ENCODE measurements at regions not wholly inside any gene's neighbourhood (a gene's known extent, or its start where the extent isn't known, plus 50 kb on each side); places are given as distances from the start of the nearest gene placed in this dataset.

GRCh38 chr3:167899093-167899492, 163.6 kb downstream of the SERPINI1 start:
- H3K27ac ChIP-seq (ENCODE audit: low read length) = no peak overlapping the region
- H3K27ac Mint-ChIP-seq = no peak overlapping the region
- peaks cover 0 to 3% of the 10 kb centered on the region in 2 experiments for H3K27me3 ChIP-seq (replicated peaks in 1 of 2; ENCODE audit: control insufficient read depth in 2 of 2, extremely low read depth in 1 of 2, insufficient read depth in 2 of 2, low read length in 1 of 2)
- no peaks in the 10 kb centered on the region for H3K36me3 Mint-ChIP-seq
- H3K4me3 Mint-ChIP-seq = no peak overlapping the region
- no peaks in the 10 kb centered on the region for H3K36me3 ChIP-seq (ENCODE audit: control insufficient read depth in 2 of 2, extremely low read depth in 1 of 2, insufficient read depth in 1 of 2, low read length in 1 of 2)
- CTCF ChIA-PET = no interaction called here
- no peak for DNase-seq
- POLR2A ChIA-PET = no interaction called here
- peaks cover 0 to 4% of the 10 kb centered on the region in 2 donors for H3K27me3 Mint-ChIP-seq
- no peaks in the 10 kb centered on the region for H3K4me1 Mint-ChIP-seq
- no peaks in the 10 kb centered on the region for H3K9me3 ChIP-seq
- no peak overlapping the region for H3K4me3 ChIP-seq (ENCODE audit: control insufficient read depth in 1 of 2, extremely low read depth in 1 of 2, low read length in 1 of 2)
- H3K9me3 Mint-ChIP-seq = no peaks in the 10 kb centered on the region
- ATAC-seq (replicated peaks in 1 of 4) = no peak
- 80% methylated on average over 1 of the region's 3 CpGs for whole genome bisulfite sequencing (ENCODE audit: insufficient coverage)
- H3K4me1 ChIP-seq (ENCODE audit: control insufficient read depth in 1 of 2, extremely low read depth in 1 of 2, insufficient read depth in 2 of 2, low read length in 2 of 2) = no peaks in the 10 kb centered on the region

GRCh38 chr3:167898091-167898490, 162.6 kb downstream of the SERPINI1 start:
- Histone ChIP-seq H3K9me3 (no peaks in the 10 kb centered on the region), H3K27me3 (replicated peaks in 1 of 2; ENCODE audit: control insufficient read depth in 2 of 2, extremely low read depth in 1 of 2, insufficient read depth in 2 of 2, low read length in 1 of 2) (peaks cover 0 to 3% of the 10 kb centered on the region in 2 experiments), H3K4me1 (ENCODE audit: control insufficient read depth in 1 of 2, extremely low read depth in 1 of 2, insufficient read depth in 2 of 2, low read length in 2 of 2) (no peaks in the 10 kb centered on the region), H3K27ac (ENCODE audit: low read length) (no peak overlapping the region), H3K4me3 (ENCODE audit: control insufficient read depth in 1 of 2, extremely low read depth in 1 of 2, low read length in 1 of 2) (no peak overlapping the region), H3K36me3 (ENCODE audit: control insufficient read depth in 2 of 2, extremely low read depth in 1 of 2, insufficient read depth in 1 of 2, low read length in 1 of 2) (no peaks in the 10 kb centered on the region)
- ChIA-PET CTCF (no interaction called here), POLR2A (no interaction called here)
- Mint-ChIP-seq H3K4me3 (no peak overlapping the region), H3K27me3 (no peaks in the 10 kb centered on the region), H3K36me3 (no peaks in the 10 kb centered on the region), H3K4me1 (no peaks in the 10 kb centered on the region), H3K9me3 (no peaks in the 10 kb centered on the region), H3K27ac (no peak overlapping the region)
- ATAC-seq (replicated peaks in 1 of 4) (no peak), DNase-seq (no peak)

DNA sequence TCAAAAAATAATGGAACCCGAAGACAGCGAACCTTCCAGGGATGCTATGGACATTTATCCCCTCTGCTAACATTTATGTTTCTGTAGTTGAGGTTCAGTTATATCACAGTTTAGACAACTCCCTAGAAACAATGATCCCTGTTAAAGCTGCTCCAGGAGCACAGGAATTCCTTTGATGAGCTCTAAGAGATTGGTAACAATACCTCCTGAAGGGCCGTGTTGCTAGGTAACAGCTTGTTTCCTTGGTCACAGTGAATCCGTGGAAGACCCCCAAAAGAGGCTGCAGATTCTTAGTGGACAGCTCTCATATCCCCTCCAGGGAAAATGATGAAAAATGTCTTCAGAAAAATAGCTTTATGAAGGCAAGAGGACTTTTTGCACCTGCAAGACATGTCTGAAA, 160.2 kb downstream of the SERPINI1 start:
- CTCF ChIA-PET = interaction anchor here in 1 of 2 donors (0.6 kb wide), 1 partner anchor 224 kb away, joined by 4 read pairs; no protein-coding TSS in a partner anchor
- H3K27ac Mint-ChIP-seq = no peak overlapping the region
- H3K4me3 Mint-ChIP-seq = no peak overlapping the region
- WGBS (ENCODE audit: insufficient coverage) = no CpG with 5 or more reads among the region's 4 CpGs
- ATAC-seq (replicated peaks in 1 of 4) (no peak), DNase-seq (no peak)
- Histone ChIP-seq H3K36me3 (ENCODE audit: control insufficient read depth in 2 of 2, extremely low read depth in 1 of 2, insufficient read depth in 1 of 2, low read length in 1 of 2) (no peaks in the 10 kb centered on the region), H3K27ac (ENCODE audit: low read length) (no peak overlapping the region), H3K9me3 (no peaks in the 10 kb centered on the region), H3K4me3 (ENCODE audit: control insufficient read depth in 1 of 2, extremely low read depth in 1 of 2, low read length in 1 of 2) (no peak overlapping the region), H3K27me3 (replicated peaks in 1 of 2; ENCODE audit: control insufficient read depth in 2 of 2, extremely low read depth in 1 of 2, insufficient read depth in 2 of 2, low read length in 1 of 2) (no peaks in the 10 kb centered on the region), H3K4me1 (ENCODE audit: control insufficient read depth in 1 of 2, extremely low read depth in 1 of 2, insufficient read depth in 2 of 2, low read length in 2 of 2) (no peaks in the 10 kb centered on the region)
- POLR2A ChIA-PET = no interaction called here
- peaks cover 0 to 4% of the 10 kb centered on the region in 2 donors for H3K27me3 Mint-ChIP-seq
- H3K4me1 Mint-ChIP-seq = no peaks in the 10 kb centered on the region
- H3K9me3 Mint-ChIP-seq = no peaks in the 10 kb centered on the region
- no peaks in the 10 kb centered on the region for H3K36me3 Mint-ChIP-seq

DNA sequence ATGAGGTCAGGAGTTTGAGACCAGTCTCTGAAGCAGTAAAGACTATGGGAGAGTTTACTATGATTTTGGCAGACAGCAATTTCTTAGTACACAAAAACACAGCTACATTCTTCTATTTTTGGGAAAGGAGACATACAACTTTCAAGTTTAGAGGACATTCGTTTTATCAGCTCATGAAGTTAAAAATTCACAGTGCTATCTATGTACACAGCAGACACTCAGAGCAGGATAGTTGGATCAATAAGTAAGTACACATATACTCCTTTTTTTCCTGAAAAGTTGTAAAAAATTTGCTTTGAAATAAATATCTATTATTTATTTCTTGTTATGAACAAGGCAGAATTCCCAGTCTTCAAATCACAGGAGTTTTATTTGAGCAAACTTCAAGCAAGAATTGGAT, 159.7 kb downstream of the SERPINI1 start:
- Histone ChIP-seq H3K27me3 (replicated peaks in 1 of 2; ENCODE audit: control insufficient read depth in 2 of 2, extremely low read depth in 1 of 2, insufficient read depth in 2 of 2, low read length in 1 of 2) (no peaks in the 10 kb centered on the region), H3K36me3 (ENCODE audit: control insufficient read depth in 2 of 2, extremely low read depth in 1 of 2, insufficient read depth in 1 of 2, low read length in 1 of 2) (no peaks in the 10 kb centered on the region), H3K4me1 (ENCODE audit: control insufficient read depth in 1 of 2, extremely low read depth in 1 of 2, insufficient read depth in 2 of 2, low read length in 2 of 2) (no peaks in the 10 kb centered on the region), H3K9me3 (no peaks in the 10 kb centered on the region), H3K27ac (ENCODE audit: low read length) (no peak overlapping the region), H3K4me3 (ENCODE audit: control insufficient read depth in 1 of 2, extremely low read depth in 1 of 2, low read length in 1 of 2) (no peak overlapping the region)
- H3K9me3 Mint-ChIP-seq = no peaks in the 10 kb centered on the region
- no CpG with 5 or more reads among the region's 1 CpG for whole genome bisulfite sequencing (ENCODE audit: insufficient coverage)
- H3K27ac Mint-ChIP-seq = no peak overlapping the region
- H3K27me3 Mint-ChIP-seq = peaks cover 0 to 5% of the 10 kb centered on the region in 2 donors
- no peak for DNase-seq
- no peak overlapping the region for H3K4me3 Mint-ChIP-seq
- CTCF ChIA-PET = no interaction called here
- POLR2A ChIA-PET = no interaction called here
- H3K4me1 Mint-ChIP-seq = no peaks in the 10 kb centered on the region
- ATAC-seq (replicated peaks in 1 of 4) = no peak
- H3K36me3 Mint-ChIP-seq = no peaks in the 10 kb centered on the region

DNA sequence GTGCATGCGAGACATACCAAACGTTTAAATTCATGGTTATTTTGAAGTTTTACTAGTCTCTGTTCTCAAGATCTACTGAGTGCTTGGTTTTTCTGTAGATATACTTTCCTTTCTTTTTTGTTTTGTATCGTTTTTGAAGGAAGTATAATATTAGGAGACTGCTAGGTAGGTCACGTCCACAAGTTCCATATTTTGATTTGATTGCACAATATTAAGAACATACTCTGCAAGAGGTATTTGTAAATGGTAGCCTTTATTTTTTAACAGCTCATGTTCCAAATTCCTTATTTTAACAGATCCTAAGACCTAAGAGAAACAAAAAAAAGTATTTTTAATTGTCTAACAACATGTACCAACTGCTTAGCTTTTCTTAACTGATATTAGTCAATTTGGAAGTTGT, 156.7 kb downstream of the SERPINI1 start:
- Mint-ChIP-seq H3K27ac (no peak overlapping the region), H3K27me3 (peaks cover 0 to 5% of the 10 kb centered on the region in 2 donors), H3K9me3 (no peaks in the 10 kb centered on the region), H3K4me3 (no peak overlapping the region), H3K36me3 (no peaks in the 10 kb centered on the region), H3K4me1 (no peaks in the 10 kb centered on the region)
- DNase-seq (no peak), ATAC-seq (replicated peaks in 1 of 4) (no peak)
- no peak overlapping the region for H3K4me3 ChIP-seq (ENCODE audit: control insufficient read depth in 1 of 2, extremely low read depth in 1 of 2, low read length in 1 of 2)
- H3K27me3 ChIP-seq (replicated peaks in 1 of 2; ENCODE audit: control insufficient read depth in 2 of 2, extremely low read depth in 1 of 2, insufficient read depth in 2 of 2, low read length in 1 of 2) = no peaks in the 10 kb centered on the region
- WGBS (ENCODE audit: insufficient coverage) = 60% methylated on average over 2 of the region's 4 CpGs
- no peaks in the 10 kb centered on the region for H3K9me3 ChIP-seq
- H3K27ac ChIP-seq (ENCODE audit: low read length) = no peak overlapping the region
- POLR2A ChIA-PET = interaction anchor here in 1 of 2 donors (0.8 kb wide), 1 partner anchor 10 kb away, joined by 3 read pairs; no protein-coding TSS in a partner anchor
- no peaks in the 10 kb centered on the region for H3K36me3 ChIP-seq (ENCODE audit: control insufficient read depth in 2 of 2, extremely low read depth in 1 of 2, insufficient read depth in 1 of 2, low read length in 1 of 2)
- CTCF ChIA-PET = interaction anchor here in 1 of 2 donors (2.6 kb wide), 1 partner anchor 10 kb away, joined by 7 read pairs; no protein-coding TSS in a partner anchor
- H3K4me1 ChIP-seq (ENCODE audit: control insufficient read depth in 1 of 2, extremely low read depth in 1 of 2, insufficient read depth in 2 of 2, low read length in 2 of 2) = no peaks in the 10 kb centered on the region

DNA sequence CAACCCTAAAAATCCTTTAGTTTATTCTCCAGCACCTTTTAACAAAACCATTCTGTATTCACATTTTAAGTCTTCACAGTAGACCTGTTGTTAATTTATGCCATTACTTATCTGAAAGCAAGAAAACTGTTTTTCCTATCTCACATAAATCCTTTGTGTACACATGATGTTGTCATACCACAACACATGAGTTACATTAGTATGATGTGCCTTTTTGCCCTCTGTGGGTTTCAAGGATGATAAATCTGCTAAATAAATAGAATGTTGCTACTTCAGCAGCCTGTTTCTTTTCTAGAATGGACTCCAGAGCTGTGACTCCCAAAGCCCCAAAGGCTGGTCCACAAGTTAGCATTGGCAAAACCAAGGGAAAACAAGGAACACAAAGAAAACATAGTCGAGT, 151.6 kb downstream of the SERPINI1 start:
- H3K27ac Mint-ChIP-seq = no peak overlapping the region
- CTCF ChIA-PET = interaction anchor here in 1 of 2 donors (1.0 kb wide), 1 partner anchor 507 kb away, joined by 3 read pairs; the partner anchor contains the start of gene ZBBX
- Histone ChIP-seq H3K9me3 (no peaks in the 10 kb centered on the region), H3K36me3 (ENCODE audit: control insufficient read depth in 2 of 2, extremely low read depth in 1 of 2, insufficient read depth in 1 of 2, low read length in 1 of 2) (no peaks in the 10 kb centered on the region), H3K4me3 (ENCODE audit: control insufficient read depth in 1 of 2, extremely low read depth in 1 of 2, low read length in 1 of 2) (no peak overlapping the region), H3K4me1 (ENCODE audit: control insufficient read depth in 1 of 2, extremely low read depth in 1 of 2, insufficient read depth in 2 of 2, low read length in 2 of 2) (no peaks in the 10 kb centered on the region), H3K27ac (ENCODE audit: low read length) (no peak overlapping the region), H3K27me3 (replicated peaks in 1 of 2; ENCODE audit: control insufficient read depth in 2 of 2, extremely low read depth in 1 of 2, insufficient read depth in 2 of 2, low read length in 1 of 2) (no peaks in the 10 kb centered on the region)
- no peaks in the 10 kb centered on the region for H3K4me1 Mint-ChIP-seq
- no peak overlapping the region for H3K4me3 Mint-ChIP-seq
- POLR2A ChIA-PET = no interaction called here
- no CpG with 5 or more reads among the region's 1 CpG for WGBS (ENCODE audit: insufficient coverage)
- no peak for DNase-seq
- H3K36me3 Mint-ChIP-seq = no peaks in the 10 kb centered on the region
- no peak for ATAC-seq (replicated peaks in 1 of 4)
- H3K9me3 Mint-ChIP-seq = no peaks in the 10 kb centered on the region
- H3K27me3 Mint-ChIP-seq = peaks cover 9 to 13% of the 10 kb centered on the region in 2 donors

GRCh38 chr3:167886690-167887089, 151.2 kb downstream of the SERPINI1 start:
- H3K4me3 ChIP-seq (ENCODE audit: control insufficient read depth in 1 of 2, extremely low read depth in 1 of 2, low read length in 1 of 2) = no peak overlapping the region
- no peaks in the 10 kb centered on the region for H3K4me1 ChIP-seq (ENCODE audit: control insufficient read depth in 1 of 2, extremely low read depth in 1 of 2, insufficient read depth in 2 of 2, low read length in 2 of 2)
- H3K36me3 ChIP-seq (ENCODE audit: control insufficient read depth in 2 of 2, extremely low read depth in 1 of 2, insufficient read depth in 1 of 2, low read length in 1 of 2) = no peaks in the 10 kb centered on the region
- H3K27ac ChIP-seq (ENCODE audit: low read length) = no peak overlapping the region
- Mint-ChIP-seq H3K27ac (no peak overlapping the region), H3K4me1 (peaks cover 0 to 4% (median 4%) of the 10 kb centered on the region in 3 donors), H3K27me3 (peaks cover 9 to 13% of the 10 kb centered on the region in 2 donors), H3K4me3 (no peak overlapping the region), H3K9me3 (no peaks in the 10 kb centered on the region), H3K36me3 (no peaks in the 10 kb centered on the region)
- no peak for ATAC-seq (replicated peaks in 1 of 4)
- no CpG with 5 or more reads among the region's 2 CpGs for whole genome bisulfite sequencing (ENCODE audit: insufficient coverage)
- ChIA-PET CTCF (interaction anchor here in 1 of 2 donors (1.0 kb wide), 1 partner anchor 506 kb away, joined by 3 read pairs; the partner anchor contains the start of gene ZBBX), POLR2A (no interaction called here)
- H3K9me3 ChIP-seq = no peaks in the 10 kb centered on the region
- H3K27me3 ChIP-seq (replicated peaks in 1 of 2; ENCODE audit: control insufficient read depth in 2 of 2, extremely low read depth in 1 of 2, insufficient read depth in 2 of 2, low read length in 1 of 2) = no peaks in the 10 kb centered on the region
- DNase-seq = no peak

Data from T-cell (primary cell).